Lower leg skin (tissue), 3 donors: ENCODE measurements at regions not wholly inside any gene's neighbourhood (a gene's known extent, or its start where the extent isn't known, plus 50 kb on each side); places are given as distances from the start of the nearest gene placed in this dataset.

Experiments used
- CTCF ChIP-seq, 3 donors: fragments of 450-650 bp; IDR thresholded peaks; one replicate each; pipeline ENCODE4 v1.5.1; 2016; ENCODE audit warnings: antibody characterized with exemption in 3 of 3, mild to moderate bottlenecking in 3 of 3, moderate library complexity in 2 of 3
- POLR2A ChIP-seq, 2 donors: fragments of 450-650 bp; IDR thresholded peaks; one replicate each; pipeline ENCODE4 v1.6.1; 2016 to 2017; ENCODE audit warnings: antibody characterized with exemption in 2 of 2, mild to moderate bottlenecking in 1 of 2, moderate library complexity in 1 of 2

DNA sequence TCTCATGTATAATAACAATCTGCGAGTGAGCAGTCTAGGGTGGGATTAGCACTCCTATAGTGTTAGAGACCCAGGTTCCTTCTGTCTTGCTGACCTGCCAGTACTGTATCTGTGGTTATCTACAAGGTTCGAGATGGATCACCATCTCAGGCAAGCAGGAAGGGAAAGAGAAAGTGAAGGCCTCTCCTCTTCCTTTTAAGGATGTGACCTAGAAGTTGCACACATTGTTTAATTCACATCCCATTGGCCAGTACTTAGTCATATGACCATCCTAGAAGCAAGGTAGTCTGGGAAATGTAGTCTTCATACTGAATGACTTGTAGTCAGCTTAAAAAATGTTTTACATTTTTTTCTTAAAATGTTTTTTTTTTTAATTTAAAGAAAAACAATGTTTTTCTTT lies 168.6 kb downstream of the CARTPT start:
- no peak for TF ChIP-seq CTCF (IDR thresholded peaks at IDR 0.05)
- TF ChIP-seq POLR2A (IDR thresholded peaks at IDR 0.05) = no peak
